Fibroblast of upper back skin (primary cell): ENCODE measurements at regions not wholly inside any gene's neighbourhood (a gene's known extent, or its start where the extent isn't known, plus 50 kb on each side); places are given as distances from the start of the nearest gene placed in this dataset.

ENCODE experiments used
- DNase-seq: peaks from one replicate; pipeline ENCODE4 v3.0.0-alpha.2; 2013

DNA sequence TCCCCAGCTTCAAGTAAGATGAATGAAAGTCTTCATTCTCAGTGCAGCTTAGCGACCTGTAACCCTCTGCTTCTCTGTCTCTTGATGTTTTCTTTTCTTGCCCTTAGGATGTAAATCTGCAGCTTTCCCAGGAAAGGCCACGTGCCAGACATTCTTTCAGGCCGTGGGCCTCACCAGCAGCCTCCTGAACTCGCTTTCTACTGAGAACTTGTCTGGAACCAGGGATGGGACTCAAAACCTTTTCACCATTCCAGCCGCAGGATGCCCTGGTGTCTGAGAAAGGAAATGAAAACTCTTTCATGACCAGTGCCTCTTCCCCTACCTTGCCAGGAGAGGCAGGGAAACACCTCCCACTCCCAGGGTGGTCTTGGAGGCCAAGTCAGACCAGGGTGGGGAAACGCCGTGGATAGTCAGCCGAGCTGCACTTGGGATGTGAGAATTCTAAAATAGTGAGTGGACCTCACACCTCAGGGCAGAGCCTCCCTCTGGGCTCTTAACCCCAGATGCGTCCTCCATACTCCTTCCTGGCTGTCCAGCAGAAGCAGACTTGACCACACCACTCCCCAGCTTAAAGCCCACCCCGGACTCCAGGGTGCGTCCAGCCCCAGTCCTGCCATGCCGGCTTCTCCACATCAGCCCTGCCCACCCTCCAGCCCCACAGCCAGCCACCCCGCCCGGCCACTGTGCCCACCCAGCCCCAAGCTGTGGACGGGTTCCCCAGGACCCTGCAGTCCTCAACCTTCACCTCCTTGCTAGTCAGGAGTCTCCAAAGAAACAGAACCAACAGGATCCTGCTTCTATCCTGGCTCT is 115.5 kb downstream of the TWIST2 start:
- peak; percentile 49 for DNase-seq

DNA sequence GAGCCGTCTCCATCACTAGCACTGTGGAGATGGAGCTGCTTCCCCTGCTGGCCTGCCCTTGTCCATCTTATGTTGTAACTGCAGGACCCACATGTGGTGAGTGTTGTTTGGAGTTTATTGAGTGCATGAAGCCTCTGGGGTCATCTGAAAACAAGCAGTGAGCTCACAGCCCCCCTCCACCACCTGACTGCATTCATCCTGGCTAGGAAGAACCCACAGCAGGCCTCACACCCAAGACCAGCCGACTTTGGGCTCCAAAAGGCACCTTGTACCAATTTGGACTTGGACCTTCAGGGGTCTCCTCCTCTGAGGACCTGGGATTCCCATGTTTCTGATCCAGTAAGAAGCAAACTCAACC is 116.1 kb downstream of the TWIST2 start:
- DNase-seq = no peak

DNA sequence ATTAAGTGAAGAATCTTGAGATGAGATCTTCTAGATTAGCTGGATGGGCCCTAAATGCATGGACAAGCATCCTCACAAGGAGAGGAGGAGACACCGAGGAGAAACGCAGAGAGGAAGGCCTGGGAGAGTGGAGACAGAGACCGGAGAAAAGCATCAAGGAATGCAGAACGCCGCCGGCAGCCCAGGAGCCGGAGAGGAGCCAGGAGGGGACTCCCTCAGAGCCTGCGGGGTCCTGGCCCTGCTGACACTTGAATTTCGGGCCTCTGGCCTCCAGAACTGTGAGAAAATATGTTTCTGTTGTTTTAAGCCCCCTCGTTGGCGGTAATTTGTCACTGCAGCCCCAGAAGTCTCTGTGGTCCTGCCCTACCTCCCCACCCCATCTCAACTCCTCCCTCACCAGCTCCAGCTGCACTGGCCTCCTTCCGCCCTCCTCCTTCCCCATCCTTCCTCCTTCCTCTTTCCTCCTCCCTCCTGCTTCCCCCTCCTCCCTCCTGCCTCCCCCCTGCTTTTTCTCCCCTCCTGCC is 116.7 kb downstream of the TWIST2 start:
- no peak for DNase-seq

- no peak for DNase-seq
These were observed 117.6 kb downstream of the TWIST2 start for GRCh38 chr2:238965371-238966071.

DNA sequence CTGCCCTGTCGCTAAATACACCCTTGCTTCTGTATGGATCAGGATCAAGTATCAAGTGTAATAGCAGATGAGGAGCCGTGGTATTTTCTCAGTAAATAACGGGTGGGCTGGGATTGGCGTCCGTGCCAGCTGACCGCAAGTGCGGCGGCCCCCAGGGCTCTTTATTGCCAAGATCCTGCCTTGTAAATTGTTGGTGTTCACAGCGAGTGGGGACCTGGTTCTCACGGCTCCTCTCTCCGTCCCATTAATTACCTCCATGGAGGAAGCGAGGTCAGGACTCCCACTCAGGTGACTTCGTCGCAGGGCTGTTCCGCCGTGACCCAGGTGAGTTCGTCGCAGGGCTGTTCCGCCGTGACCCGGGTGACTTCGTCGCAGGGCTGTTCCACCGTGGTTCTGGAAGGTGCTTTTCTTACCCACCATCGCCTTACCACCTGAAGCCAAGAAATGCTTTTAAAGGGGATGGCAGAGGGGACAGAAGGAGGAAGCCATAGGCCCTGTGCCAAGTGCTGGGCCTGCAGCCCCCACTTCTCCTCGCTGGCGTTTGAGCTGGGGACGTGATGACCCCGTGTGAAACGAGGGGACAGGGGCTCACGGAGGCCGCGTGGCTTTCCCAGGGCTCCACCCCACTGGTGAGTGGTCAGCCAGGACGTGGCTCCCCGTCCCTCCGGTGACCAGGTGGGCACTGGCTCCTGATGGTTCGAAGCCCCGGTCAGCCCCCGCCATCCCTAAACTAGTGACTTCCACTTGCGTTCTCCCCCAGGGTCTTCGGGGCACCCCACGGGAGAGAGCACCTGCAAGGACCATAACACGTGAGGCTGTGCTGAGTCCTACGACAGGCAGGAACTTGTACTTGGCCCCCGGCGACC is 118.4 kb downstream of the TWIST2 start:
- DNase-seq = no peak

- no peak for DNase-seq
These were observed 119.4 kb downstream of the TWIST2 start for GRCh38 chr2:238967031-238967977.

- no peak for DNase-seq
These were observed 120.1 kb downstream of the TWIST2 start for GRCh38 chr2:238967978-238968360.

DNA sequence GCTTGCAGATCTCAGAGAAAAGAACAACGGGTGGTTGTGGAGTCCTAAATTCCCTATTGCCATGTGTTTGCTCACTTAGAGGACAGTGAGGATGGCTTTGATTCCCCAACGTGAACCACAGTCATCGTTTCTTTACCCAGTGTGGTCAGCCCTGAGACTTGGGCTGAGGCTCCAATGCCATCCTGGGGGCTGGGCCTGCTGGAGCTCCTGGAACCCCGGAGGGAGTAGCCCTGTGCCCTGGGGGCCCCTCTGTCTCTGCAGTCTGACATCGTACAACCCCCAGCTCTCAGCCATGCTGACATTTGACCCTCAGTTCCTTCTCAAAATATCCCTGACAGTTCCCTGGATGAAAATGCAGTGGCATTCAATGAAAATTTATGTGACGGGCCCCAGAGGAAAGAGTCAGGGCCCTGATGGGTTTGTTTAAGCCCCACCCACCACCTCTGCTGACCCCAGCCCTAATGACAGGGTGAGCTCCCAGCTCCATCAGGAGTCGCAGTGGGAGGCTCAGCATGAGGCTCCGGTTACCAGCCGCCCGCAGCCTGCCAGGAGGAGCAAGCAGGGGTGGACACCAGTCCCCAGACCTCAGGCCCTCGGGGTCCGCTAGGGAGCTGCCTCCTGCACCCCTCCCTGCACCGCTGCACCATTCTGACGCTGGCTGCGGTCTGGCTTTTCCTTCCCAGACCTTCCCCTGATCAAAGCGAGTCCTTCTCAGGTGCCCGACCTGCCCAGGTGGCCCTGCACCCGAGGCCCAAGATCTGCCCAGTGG is 120.9 kb downstream of the TWIST2 start:
- no peak for DNase-seq

DNA sequence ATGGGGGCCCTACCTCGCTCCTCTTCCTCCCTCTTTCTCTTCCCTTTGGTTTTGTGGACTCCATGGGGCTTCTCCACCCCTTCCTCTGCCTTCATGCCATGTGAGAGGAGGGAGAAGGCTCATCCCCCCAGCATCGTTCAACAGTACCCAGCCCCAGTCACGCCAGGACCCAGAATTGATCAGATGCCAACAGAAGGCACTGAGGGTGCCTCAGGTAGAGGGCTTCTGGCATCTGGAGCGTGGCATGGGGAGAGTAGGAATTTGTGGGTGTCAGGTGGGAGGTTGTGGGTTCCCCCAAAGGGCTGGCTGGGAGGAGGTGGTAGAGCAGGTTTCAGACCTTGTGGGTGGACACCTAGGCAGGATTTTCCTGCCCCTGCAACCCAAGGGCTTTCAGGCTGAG is 122.0 kb downstream of the TWIST2 start:
- DNase-seq = no peak

DNA sequence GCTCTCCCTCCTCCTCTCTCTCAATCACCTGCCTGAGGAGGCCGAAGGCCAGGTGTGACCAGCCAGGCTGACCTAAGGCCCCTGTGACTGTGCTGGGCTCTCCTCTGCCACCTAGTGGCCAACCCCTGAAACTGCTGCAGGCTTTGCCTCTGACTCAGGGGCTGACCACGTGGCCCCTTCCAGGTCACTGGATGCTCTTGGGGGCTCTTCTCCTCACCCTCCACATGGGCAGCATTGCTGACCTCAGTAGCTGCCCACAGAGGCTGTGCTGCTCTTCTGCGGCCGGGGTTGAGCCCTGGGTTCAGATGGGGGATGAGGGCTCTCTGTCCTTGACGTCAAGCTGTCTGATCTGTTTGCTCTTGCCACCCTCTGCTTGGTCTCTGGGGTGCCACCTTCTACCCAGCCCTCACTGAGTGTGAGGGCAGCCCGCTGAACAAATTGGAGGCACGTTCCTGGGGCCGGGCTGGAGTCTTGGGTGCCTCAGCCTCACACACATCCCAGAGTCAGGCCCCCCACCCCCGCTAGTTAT is 122.7 kb downstream of the TWIST2 start:
- peak; percentile 60 for DNase-seq

DNA sequence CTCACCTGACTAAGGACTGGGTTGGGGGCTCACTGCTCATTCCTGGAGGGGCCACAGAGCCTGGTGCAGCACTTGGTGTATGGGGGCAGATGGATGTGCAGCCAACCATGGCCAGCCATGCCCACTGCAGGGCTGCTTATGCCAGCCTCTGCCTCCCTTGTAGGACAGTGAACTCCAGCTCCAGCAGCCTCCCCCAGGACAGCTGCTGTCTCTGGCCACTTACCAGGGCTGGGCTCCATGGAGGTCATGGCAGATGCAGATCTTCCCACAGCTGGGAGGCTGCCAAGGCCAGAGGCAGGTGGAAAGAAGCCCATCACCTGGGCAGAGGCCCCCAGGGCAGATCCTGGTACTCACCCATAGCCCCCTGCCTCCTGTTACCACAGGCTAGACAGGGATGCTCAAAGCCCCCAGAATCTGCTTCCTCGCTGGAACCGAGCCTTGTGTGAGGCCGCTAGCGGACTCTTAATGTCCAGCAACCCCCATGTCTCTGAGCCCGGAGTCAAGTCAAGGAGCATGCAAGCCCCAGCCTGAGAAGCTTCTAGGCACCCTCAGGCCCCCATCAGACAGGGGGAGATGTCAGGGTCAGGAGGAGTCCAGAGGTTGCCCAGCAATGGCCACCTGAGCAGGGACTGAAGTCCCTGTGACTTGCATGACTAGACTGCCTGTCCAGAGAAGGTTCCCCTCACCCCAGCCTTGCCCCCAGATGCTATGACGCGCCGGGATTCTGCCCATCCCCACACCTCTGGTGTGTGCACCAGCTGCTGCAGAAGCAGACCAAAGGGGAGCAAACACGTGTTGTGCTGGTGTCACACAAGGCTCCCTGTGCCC is 123.6 kb downstream of the TWIST2 start:
- DNase-seq = no peak

GRCh38 chr2:238972146-238972445 is 124.2 kb downstream of the TWIST2 start:
- DNase-seq = no peak

GRCh38 chr2:238973038-238973739 is 125.3 kb downstream of the TWIST2 start:
- peak; percentile 58 for DNase-seq

DNA sequence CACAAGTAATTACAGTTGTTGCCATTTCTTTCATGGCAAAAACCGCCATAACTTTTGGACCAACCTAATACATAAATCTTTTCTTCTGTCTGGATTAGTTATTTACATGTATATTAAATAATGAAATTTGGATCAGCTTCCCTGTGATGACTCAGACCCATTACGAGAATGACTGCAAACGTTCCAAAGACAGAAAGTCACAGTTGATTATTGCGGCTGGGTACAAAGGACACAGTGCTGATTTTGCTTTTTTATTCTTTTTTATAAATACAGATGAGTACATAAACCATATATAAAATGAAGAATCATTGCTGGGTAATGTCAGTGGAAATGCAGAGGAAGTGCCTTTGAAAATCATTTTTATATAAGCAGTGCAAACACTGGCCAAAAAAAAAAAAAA is 126.2 kb downstream of the TWIST2 start:
- DNase-seq = peak; percentile 52

DNA sequence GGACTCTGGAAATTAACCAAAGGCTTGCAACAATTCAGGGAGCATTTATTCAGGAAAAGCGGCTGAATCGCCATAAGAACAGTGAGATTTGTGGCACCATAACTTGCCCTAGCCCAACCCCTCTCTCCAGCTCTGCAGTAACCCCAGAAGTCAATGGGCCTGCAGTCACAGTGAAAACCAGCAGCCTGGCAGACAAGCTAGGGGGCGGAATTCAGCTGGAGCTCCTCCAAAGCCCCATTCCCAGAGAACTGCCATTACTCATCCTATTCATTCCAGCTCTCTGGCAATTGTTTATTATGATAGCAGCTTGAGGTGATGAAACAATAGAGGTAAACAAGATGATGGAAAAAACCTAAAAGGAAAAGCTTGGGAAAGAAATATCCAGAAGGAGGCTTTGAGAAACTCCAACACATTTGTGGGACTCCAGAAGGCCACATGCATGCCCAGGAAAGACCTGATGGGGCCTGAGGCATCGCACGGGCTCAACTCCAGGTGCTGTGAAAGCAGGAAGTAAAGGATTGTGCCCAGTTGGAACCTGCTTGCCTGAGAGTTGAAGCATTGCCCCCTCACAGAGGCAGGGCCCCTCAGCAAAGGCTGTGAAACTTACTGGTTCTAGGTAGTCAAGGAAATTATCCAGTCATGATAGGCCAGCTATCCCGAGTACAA is 126.7 kb downstream of the TWIST2 start:
- DNase-seq = peak; percentile 89

- DNase-seq = no peak
These were observed 127.5 kb downstream of the TWIST2 start for GRCh38 chr2:238975408-238975807.

DNA sequence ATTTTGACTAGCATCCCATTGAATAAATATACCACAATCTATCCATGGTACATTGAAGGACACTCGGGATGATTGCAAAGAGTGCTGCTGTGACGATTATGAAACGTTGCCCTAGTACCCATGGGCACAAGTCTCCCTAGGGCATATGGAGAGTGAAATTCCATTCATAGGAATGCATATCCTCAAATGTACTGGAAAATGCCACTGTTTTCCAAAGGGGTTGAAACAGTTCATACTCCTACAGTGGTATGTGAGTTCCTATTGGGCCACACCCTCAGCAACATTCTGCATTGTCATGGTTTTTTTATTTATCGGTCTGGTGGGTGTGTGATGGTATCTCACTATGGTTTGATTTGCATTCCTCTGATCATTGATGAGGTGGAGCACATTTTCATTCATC is 130.6 kb downstream of the TWIST2 start:
- no peak for DNase-seq

GRCh38 chr2:238979636-238980035 is 131.8 kb downstream of the TWIST2 start:
- DNase-seq = no peak
